ENCODE measurements at regions not wholly inside any gene's neighbourhood (a gene's known extent, or its start where the extent isn't known, plus 50 kb on each side); places are given as distances from the start of the nearest gene placed in this dataset.

DNA sequence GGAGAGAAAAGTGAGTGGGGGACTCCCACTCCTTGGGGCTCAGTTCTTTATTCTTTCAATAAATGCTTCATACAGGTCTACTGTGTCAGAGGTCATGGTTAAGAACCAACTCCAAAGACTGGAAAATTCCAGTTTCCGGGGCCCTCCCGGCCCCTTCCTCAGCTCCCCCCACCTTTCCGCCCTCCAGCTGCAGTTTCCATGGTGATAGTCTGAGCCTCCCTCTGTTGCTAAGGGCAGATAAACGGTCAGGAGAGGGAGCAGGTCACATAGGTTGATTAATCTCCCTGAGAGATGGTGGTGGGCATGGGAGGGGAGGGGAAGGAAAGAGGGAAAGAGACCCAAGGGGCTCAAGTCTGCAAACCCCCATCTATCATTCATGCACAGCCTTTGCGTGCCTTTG, 131.5 kb upstream of the USP29 start (continued):
- no peak for TF ChIP-seq EP300 (IDR thresholded peaks at IDR 0.05; ENCODE audit: borderline replicate concordance in 1 of 2, low read depth in 2 of 2, low read length in 2 of 2)
